Nephron progenitor cell (in vitro differentiated cells): ENCODE measurements at regions not wholly inside any gene's neighbourhood (a gene's known extent, or its start where the extent isn't known, plus 50 kb on each side); places are given as distances from the start of the nearest gene placed in this dataset.

Source experiments
- DNase-seq: peaks from one replicate; pipeline ENCODE4 v3.0.0; 2021
- H3K27ac Mint-ChIP-seq: 2 replicates; pipeline ENCODE4 v1.8.0; 2021; ENCODE audit warnings: mild to moderate bottlenecking, moderate library complexity, mixed read lengths
- H3K27me3 Mint-ChIP-seq: 2 replicates; pipeline ENCODE4 v1.8.0; 2021; ENCODE audit warnings: mild to moderate bottlenecking, low read depth, mixed read lengths; ENCODE audit not compliant: poor library complexity
- H3K36me3 Mint-ChIP-seq: 2 replicates; pipeline ENCODE4 v1.8.0; 2021; ENCODE audit warnings: low read depth, mixed read lengths
- H3K4me1 Mint-ChIP-seq: 2 replicates; pipeline ENCODE4 v1.8.0; 2021; ENCODE audit warnings: mixed read lengths
- H3K4me3 Mint-ChIP-seq: 2 replicates; pipeline ENCODE4 v1.8.0; 2021; ENCODE audit warnings: mild to moderate bottlenecking, moderate library complexity, mixed read lengths
- H3K9me3 Mint-ChIP-seq: 2 replicates; pipeline ENCODE4 v1.8.0; 2021; ENCODE audit warnings: mild to moderate bottlenecking, moderate library complexity, mixed read lengths
- CTCF ChIP-seq: fragments of 200-600 bp; sonication (generic); IDR thresholded peaks from 2 replicates; pipeline ENCODE4 v1.5.0; 2021; ENCODE audit warnings: antibody characterized with exemption

DNA sequence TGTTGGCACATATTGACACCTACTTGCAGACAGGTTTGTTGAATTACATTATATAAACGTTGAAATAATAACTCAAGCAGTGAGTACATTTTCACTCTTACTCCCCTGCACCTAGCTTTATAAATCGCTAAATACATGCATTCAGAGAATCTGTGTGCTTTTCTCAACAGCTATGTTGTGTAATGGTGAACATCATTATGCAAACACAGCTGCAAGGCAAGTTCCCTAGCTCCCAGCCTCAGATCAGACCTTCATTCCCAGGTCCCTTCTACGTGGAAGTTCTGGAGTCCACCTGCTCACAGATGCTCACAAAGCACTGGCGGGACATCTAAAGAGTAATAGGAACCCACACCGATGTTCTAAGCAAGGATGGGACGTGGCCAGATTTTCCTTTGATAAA is 86.8 kb upstream of the PEG3 start:
- DNase-seq: no peak
- Mint-ChIP-seq H3K27me3 (no peaks in the 10 kb centered on the region), H3K4me1 (no peaks in the 10 kb centered on the region), H3K36me3 (no peaks in the 10 kb centered on the region), H3K9me3 (no peaks in the 10 kb centered on the region), H3K27ac (no peak overlapping the region), H3K4me3 (no peak overlapping the region)
- no peak for TF ChIP-seq CTCF

DNA sequence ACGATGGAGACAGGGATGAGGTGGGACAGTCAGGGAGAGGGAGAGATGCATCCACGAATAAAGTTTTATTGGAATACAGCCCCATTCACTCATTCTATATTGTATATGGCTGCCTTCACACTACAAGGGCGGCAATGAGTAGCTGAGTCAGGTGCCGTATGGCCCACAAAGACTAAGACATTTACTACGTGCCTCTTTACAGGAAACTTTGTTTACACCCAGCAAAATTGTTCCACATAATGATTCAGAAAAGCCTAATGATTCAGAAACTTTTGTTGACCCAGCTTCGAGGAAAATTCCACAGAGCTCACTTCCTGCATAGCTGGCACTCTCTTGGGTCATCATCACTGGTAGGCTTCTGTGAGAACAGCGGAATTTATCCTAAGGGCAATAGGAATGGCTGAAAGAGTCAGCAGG is 87.3 kb upstream of the PEG3 start:
- Mint-ChIP-seq H3K27me3 (no peaks in the 10 kb centered on the region), H3K4me1 (no peaks in the 10 kb centered on the region), H3K9me3 (no peaks in the 10 kb centered on the region), H3K27ac (no peak overlapping the region), H3K4me3 (no peak overlapping the region), H3K36me3 (no peaks in the 10 kb centered on the region)
- TF ChIP-seq CTCF: no peak
- DNase-seq: no peak

GRCh38 chr19:56930647-56931535 is 90.4 kb upstream of the PEG3 start:
- Mint-ChIP-seq H3K27ac (no peak overlapping the region), H3K27me3 (no peaks in the 10 kb centered on the region), H3K36me3 (no peaks in the 10 kb centered on the region), H3K4me1 (no peaks in the 10 kb centered on the region), H3K4me3 (no peak overlapping the region), H3K9me3 (peaks cover 17% of the 10 kb centered on the region)
- no peak for TF ChIP-seq CTCF
- no peak for DNase-seq

GRCh38 chr19:56933014-56933705 is 92.6 kb upstream of the PEG3 start:
- no peak for TF ChIP-seq CTCF
- no peak for DNase-seq
- peaks cover 40% of the 10 kb centered on the region for H3K9me3 Mint-ChIP-seq
- no peaks in the 10 kb centered on the region for H3K27me3 Mint-ChIP-seq
- no peak overlapping the region for H3K4me3 Mint-ChIP-seq
- H3K36me3 Mint-ChIP-seq: no peaks in the 10 kb centered on the region
- H3K4me1 Mint-ChIP-seq: no peaks in the 10 kb centered on the region
- H3K27ac Mint-ChIP-seq: no peak overlapping the region

GRCh38 chr19:56934438-56935090 is 94.0 kb upstream of the PEG3 start:
- no peak for TF ChIP-seq CTCF
- Mint-ChIP-seq H3K27ac (no peak overlapping the region), H3K9me3 (peaks cover 51% of the 10 kb centered on the region), H3K36me3 (no peaks in the 10 kb centered on the region), H3K4me1 (no peaks in the 10 kb centered on the region), H3K4me3 (no peak overlapping the region), H3K27me3 (no peaks in the 10 kb centered on the region)
- no peak for DNase-seq
